Loucy (cell line): ENCODE measurements at regions not wholly inside any gene's neighbourhood (a gene's known extent, or its start where the extent isn't known, plus 50 kb on each side); places are given as distances from the start of the nearest gene placed in this dataset.
"Not testable (repeated sequence)": the region's sequence is repeated elsewhere in the genome, so short reads cannot be mapped to it uniquely, and the experiment has no call there.

Experiments
- H2AFZ ChIP-seq: fragments of 200-600 bp; sonication (generic); 2 replicates; pipeline ENCODE4 v1.6.0; 2016; ENCODE audit warnings: antibody characterized with exemption, mild to moderate bottlenecking, low read length, moderate library complexity
- H3F3A ChIP-seq: fragments of 200-600 bp; 2 replicates; pipeline ENCODE4 v1.6.0; 2016; ENCODE audit warnings: antibody characterized with exemption, low read depth, mild to moderate bottlenecking
- H3K27me3 ChIP-seq: fragments of 200-600 bp; sonication (generic); 2 replicates; pipeline ENCODE4 v1.6.1; 2014; ENCODE audit warnings: low read length, mild to moderate bottlenecking; ENCODE audit not compliant: insufficient read depth, poor library complexity, severe bottlenecking
- H3K36me3 ChIP-seq: fragments of 200-600 bp; sonication (generic); 2 replicates; pipeline ENCODE4 v1.6.1; 2016; ENCODE audit warnings: low read length; ENCODE audit not compliant: insufficient read depth
- H3K4me1 ChIP-seq: fragments of 200-600 bp; sonication (generic); 2 replicates; pipeline ENCODE4 v1.5.1; 2014; ENCODE audit warnings: low read length, mild to moderate bottlenecking; ENCODE audit not compliant: insufficient read depth, poor library complexity, severe bottlenecking
- H3K4me2 ChIP-seq: fragments of 200-600 bp; sonication (generic); 2 replicates; pipeline ENCODE4 v1.6.0; 2014; ENCODE audit warnings: antibody characterized with exemption, low read length, low read depth, mild to moderate bottlenecking; ENCODE audit not compliant: poor library complexity, severe bottlenecking
- H3K4me3 ChIP-seq: fragments of 200-600 bp; sonication (generic); 2 replicates; pipeline ENCODE4 v1.5.1; 2014; ENCODE audit warnings: low read length, mild to moderate bottlenecking, mixed read lengths; ENCODE audit not compliant: poor library complexity, severe bottlenecking
- H3K79me2 ChIP-seq: fragments of 200-600 bp; sonication (generic); 2 replicates; pipeline ENCODE4 v1.6.1; 2014; ENCODE audit warnings: low read length; ENCODE audit not compliant: insufficient read depth
- H3K9ac ChIP-seq: fragments of 200-600 bp; sonication (generic); 2 replicates; pipeline ENCODE4 v1.6.0; 2014; ENCODE audit warnings: mild to moderate bottlenecking, low read depth, low read length, moderate library complexity; ENCODE audit not compliant: poor library complexity, severe bottlenecking
- H3K9me2 ChIP-seq: fragments of 200-600 bp; sonication (generic); replicated peaks from 2 replicates; pipeline ENCODE4 v1.6.1; 2016; ENCODE audit warnings: low read depth, low read length, mixed read lengths
- H3K9me3 ChIP-seq: fragments of 200-600 bp; sonication (generic); 2 replicates; pipeline ENCODE4 v1.6.1; 2014; ENCODE audit warnings: mild to moderate bottlenecking, antibody characterized with exemption, low read length, low read depth; ENCODE audit not compliant: insufficient read depth
- H4K20me1 ChIP-seq: fragments of 200-600 bp; sonication (generic); 2 replicates; pipeline ENCODE4 v1.6.0; 2014; ENCODE audit warnings: antibody characterized with exemption, low read length, mild to moderate bottlenecking; ENCODE audit not compliant: insufficient read depth, poor library complexity, severe bottlenecking
- EZH2phosphoT487 ChIP-seq: fragments of 200-600 bp; IDR thresholded peaks from 2 replicates; pipeline ENCODE4 v1.6.1; 2018; ENCODE audit warnings: antibody characterized with exemption, mild to moderate bottlenecking, moderate library complexity, borderline replicate concordance
- TF ChIP-seq, protein P1 (sequence below): fragments of 200-600 bp; sonication (generic); conservative IDR thresholded peaks from 2 replicates; pipeline ENCODE4 v1.5.1; 2014; ENCODE audit warnings: mild to moderate bottlenecking, antibody characterized with exemption, low read length

DNA sequence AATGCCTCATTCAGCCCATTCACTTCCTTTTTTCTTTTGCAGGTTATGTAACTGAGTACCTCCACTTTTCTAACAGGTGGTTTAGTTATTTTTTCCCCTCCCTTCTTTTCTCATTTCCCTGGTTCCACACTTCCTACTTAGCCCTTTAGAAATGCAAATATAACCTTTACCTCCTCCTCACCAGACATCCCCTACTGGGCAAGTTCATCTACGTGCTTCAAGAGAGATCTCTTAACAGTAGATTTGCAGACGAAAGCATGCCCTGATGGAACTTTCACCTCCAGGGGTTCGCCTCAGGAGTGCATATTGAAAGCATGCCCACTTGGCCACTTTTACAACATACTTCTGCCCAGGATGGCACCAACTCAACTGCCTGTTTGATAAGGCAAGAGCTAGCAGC is 314.1 kb upstream of the LRRC3B start:
- no peak overlapping the region for H2AFZ ChIP-seq
- H3K36me3 ChIP-seq, result no peaks in the 10 kb centered on the region
- H3K4me3 ChIP-seq, result no peak overlapping the region
- H3K79me2 ChIP-seq, result no peaks in the 10 kb centered on the region
- no peak for TF ChIP-seq EZH2phosphoT487
- TF ChIP-seq, protein P1, sequence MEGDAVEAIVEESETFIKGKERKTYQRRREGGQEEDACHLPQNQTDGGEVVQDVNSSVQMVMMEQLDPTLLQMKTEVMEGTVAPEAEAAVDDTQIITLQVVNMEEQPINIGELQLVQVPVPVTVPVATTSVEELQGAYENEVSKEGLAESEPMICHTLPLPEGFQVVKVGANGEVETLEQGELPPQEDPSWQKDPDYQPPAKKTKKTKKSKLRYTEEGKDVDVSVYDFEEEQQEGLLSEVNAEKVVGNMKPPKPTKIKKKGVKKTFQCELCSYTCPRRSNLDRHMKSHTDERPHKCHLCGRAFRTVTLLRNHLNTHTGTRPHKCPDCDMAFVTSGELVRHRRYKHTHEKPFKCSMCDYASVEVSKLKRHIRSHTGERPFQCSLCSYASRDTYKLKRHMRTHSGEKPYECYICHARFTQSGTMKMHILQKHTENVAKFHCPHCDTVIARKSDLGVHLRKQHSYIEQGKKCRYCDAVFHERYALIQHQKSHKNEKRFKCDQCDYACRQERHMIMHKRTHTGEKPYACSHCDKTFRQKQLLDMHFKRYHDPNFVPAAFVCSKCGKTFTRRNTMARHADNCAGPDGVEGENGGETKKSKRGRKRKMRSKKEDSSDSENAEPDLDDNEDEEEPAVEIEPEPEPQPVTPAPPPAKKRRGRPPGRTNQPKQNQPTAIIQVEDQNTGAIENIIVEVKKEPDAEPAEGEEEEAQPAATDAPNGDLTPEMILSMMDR, result no peak
- no peaks in the 10 kb centered on the region for H3K9me3 ChIP-seq
- H3K4me1 ChIP-seq, result no peaks in the 10 kb centered on the region
- no peak overlapping the region for H3K4me2 ChIP-seq
- no peaks in the 10 kb centered on the region for H3K27me3 ChIP-seq
- no peaks in the 10 kb centered on the region for H4K20me1 ChIP-seq
- H3F3A ChIP-seq, result no peaks in the 10 kb centered on the region
- H3K9ac ChIP-seq, result no peak overlapping the region
- no peaks in the 10 kb centered on the region for H3K9me2 ChIP-seq

DNA sequence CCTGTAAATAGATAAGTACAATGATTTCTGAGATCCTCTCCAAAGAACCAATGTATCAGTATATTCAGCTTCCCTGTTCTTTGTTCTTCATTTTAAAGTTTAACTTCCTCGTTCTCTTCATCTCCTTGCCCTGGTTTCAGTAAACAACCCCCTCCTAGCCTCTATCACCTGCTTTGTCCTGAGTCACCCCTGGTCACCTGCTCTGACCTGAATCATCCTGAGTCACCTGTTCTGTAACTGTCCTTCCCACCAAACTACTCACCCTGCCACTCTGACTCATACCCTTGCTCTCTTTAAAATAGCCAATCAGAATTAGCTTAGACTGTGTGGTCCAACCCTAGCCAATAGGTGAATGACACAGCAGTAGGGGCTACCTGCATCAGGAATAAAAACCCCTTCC is 313.0 kb upstream of the LRRC3B start:
- not testable (repeated sequence) for H3K79me2 ChIP-seq, H3F3A ChIP-seq, H3K36me3 ChIP-seq, H2AFZ ChIP-seq, H4K20me1 ChIP-seq, H3K4me3 ChIP-seq, H3K9ac ChIP-seq, H3K4me1 ChIP-seq, H3K9me3 ChIP-seq, H3K27me3 ChIP-seq, H3K9me2 ChIP-seq, H3K4me2 ChIP-seq

DNA sequence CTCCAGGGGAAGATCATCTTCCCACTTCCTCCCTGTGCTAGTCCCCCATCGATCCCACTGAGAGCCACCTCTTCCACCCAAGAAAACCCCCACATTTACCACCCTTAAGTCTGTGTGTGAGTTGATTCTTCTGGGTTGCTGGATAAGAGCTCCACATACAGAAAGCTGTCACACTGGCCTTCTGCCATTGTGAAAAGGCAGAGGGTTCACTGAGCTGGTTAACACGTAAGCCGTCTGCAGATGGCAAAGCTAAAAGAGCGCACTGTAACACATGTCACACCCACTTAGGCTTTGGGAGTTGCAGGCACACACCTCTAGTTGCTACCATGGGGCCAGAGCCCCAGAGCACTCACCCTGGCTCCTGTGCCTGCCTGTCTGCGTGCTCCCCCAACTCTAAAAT is 309.8 kb upstream of the LRRC3B start:
- H3K4me2 ChIP-seq, result no peak overlapping the region
- H2AFZ ChIP-seq, result no peak overlapping the region
- H3F3A ChIP-seq, result no peaks in the 10 kb centered on the region
- no peaks in the 10 kb centered on the region for H3K79me2 ChIP-seq
- H3K36me3 ChIP-seq, result no peaks in the 10 kb centered on the region
- TF ChIP-seq, protein P1, result no peak
- TF ChIP-seq EZH2phosphoT487, result no peak
- no peaks in the 10 kb centered on the region for H4K20me1 ChIP-seq
- H3K27me3 ChIP-seq, result no peaks in the 10 kb centered on the region
- no peaks in the 10 kb centered on the region for H3K9me2 ChIP-seq
- no peak overlapping the region for H3K9ac ChIP-seq
- H3K4me1 ChIP-seq, result no peaks in the 10 kb centered on the region
- no peak overlapping the region for H3K4me3 ChIP-seq
- no peaks in the 10 kb centered on the region for H3K9me3 ChIP-seq

DNA sequence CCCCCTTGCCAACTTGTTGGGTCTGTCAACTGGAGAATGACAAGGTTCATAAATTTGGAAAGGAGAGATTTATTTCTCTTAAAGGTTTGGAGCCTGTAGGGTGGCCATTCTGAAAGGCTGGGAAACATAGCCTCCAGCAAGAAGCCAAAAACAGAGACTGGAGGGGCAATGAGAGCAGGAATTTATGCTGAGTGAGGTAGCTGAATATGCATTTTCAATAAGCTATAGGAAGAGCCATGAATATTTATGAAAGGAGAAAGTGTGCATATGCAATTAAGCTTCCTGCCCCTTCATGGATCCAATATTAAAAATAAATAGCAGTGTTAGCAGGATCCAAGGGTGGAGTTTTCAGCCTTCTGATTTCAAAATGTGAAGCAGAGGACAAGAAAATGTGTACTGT is 306.1 kb upstream of the LRRC3B start:
- H3K79me2 ChIP-seq, result no peaks in the 10 kb centered on the region
- no peak overlapping the region for H3K4me2 ChIP-seq
- no peaks in the 10 kb centered on the region for H3K4me1 ChIP-seq
- no peaks in the 10 kb centered on the region for H3K36me3 ChIP-seq
- no peaks in the 10 kb centered on the region for H3K9me2 ChIP-seq
- H3F3A ChIP-seq, result no peaks in the 10 kb centered on the region
- H3K27me3 ChIP-seq, result no peaks in the 10 kb centered on the region
- no peak overlapping the region for H3K9ac ChIP-seq
- TF ChIP-seq, protein P1, result no peak
- no peak for TF ChIP-seq EZH2phosphoT487
- no peak overlapping the region for H2AFZ ChIP-seq
- H4K20me1 ChIP-seq, result no peaks in the 10 kb centered on the region
- no peak overlapping the region for H3K4me3 ChIP-seq
- no peaks in the 10 kb centered on the region for H3K9me3 ChIP-seq

DNA sequence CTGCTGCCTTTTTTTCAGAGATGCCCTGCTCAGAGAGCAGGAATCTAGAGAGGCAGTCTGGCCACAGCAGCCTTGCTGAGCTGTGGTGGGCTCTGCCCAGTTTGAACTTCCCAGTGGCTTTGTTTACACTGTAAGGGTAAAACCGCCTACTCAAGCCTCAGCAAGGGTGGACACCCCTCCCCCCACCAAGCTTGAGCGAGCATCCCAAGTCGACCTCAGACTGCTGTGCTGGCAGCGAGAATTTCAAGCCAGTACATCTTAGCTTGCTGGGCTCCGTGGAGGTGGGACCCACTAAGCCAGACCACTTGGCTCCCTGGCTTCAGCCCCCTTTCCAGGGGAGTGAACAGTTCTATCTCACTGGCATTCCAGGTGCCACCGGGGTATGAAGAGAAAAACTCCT is 298.8 kb upstream of the LRRC3B start:
- H3K27me3 ChIP-seq, H3K9me2 ChIP-seq, H3K79me2 ChIP-seq, H3K4me2 ChIP-seq, H4K20me1 ChIP-seq, H3K36me3 ChIP-seq, H2AFZ ChIP-seq, H3K4me1 ChIP-seq, H3K9ac ChIP-seq, H3K4me3 ChIP-seq, H3K9me3 ChIP-seq, H3F3A ChIP-seq: not testable (repeated sequence)
